ENCODE measurements at regions not wholly inside any gene's neighbourhood (a gene's known extent, or its start where the extent isn't known, plus 50 kb on each side); places are given as distances from the start of the nearest gene placed in this dataset.
"Not testable (repeated sequence)": the region's sequence is repeated elsewhere in the genome, so short reads cannot be mapped to it uniquely, and the experiment has no call there.

DNA sequence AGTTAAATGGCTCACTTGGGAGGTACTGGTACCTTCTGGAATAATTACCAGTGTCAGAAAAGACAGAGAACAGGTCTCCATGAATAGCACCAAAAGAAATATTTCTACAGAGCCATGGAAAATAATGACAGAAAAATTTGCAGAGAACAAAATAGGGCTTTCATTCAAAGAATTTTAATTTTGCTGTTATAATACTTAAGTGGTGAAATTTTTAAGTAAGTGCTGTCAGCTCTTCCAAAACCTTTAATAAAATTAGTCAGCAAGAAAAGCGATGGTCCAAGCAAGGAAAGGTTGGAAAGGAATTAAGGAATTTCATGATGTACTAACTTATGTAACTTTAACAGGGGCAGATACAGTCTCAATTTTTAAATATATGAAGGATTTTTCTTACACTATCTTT is 359.2 kb downstream of the NR2F1-AS1 start:
- 67 to 82% methylated on average over 1 of the region's 1 CpG for WGBS, 2 donors (ENCODE audit: low coverage in 1 of 2)
- in situ Hi-C loops (cut with MboI; ENCODE audit: low pct_ligation_motif_present in 1 of 4, low pct_unique_long_range_greater_than_20kb in 1 of 4, low sequenced_read_pairs in 3 of 4), result no loop called here
- no peak overlapping the region for H3K4me3 ChIP-seq
- H3K9me3 ChIP-seq, result no peaks in the 10 kb centered on the region
- H3K27me3 ChIP-seq, result no peaks in the 10 kb centered on the region
- no peak for TF ChIP-seq POLR2AphosphoS5 (IDR thresholded peaks at IDR 0.05)
- TF ChIP-seq POLR2A (IDR thresholded peaks at IDR 0.05), result no peak
- TF ChIP-seq EP300 (IDR thresholded peaks at IDR 0.05; ENCODE audit: low read depth), result no peak
- TF ChIP-seq, protein P1, sequence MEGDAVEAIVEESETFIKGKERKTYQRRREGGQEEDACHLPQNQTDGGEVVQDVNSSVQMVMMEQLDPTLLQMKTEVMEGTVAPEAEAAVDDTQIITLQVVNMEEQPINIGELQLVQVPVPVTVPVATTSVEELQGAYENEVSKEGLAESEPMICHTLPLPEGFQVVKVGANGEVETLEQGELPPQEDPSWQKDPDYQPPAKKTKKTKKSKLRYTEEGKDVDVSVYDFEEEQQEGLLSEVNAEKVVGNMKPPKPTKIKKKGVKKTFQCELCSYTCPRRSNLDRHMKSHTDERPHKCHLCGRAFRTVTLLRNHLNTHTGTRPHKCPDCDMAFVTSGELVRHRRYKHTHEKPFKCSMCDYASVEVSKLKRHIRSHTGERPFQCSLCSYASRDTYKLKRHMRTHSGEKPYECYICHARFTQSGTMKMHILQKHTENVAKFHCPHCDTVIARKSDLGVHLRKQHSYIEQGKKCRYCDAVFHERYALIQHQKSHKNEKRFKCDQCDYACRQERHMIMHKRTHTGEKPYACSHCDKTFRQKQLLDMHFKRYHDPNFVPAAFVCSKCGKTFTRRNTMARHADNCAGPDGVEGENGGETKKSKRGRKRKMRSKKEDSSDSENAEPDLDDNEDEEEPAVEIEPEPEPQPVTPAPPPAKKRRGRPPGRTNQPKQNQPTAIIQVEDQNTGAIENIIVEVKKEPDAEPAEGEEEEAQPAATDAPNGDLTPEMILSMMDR (IDR thresholded peaks at IDR 0.05), result no peak
- no peaks in the 10 kb centered on the region for H3K36me3 ChIP-seq
- no peaks in the 10 kb centered on the region for H3K4me1 ChIP-seq
- intact Hi-C loops (cut with DNase I; ENCODE audit: low total_unique reads), result no loop called here
- H3K27ac ChIP-seq, result no peak overlapping the region
- no peak for DNase-seq

DNA sequence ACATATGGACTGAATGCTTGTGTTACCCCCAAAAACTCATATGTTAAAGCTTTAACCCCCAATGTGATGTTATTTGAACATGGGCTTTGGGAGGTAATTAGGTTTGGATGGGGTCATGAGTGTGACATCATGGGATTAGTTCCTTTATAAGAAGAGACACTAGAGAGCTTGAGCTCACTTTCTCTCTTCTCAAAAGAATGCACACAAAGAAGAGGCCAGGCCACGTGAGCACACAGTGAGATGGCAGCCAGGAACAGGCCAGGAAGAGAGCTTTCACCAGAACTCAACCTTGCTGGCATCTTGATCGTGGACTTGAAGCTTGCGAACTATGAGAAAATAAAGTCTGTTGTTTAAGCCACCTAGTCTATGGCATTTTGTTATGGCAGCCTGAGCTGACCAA is 360.6 kb downstream of the NR2F1-AS1 start:
- H3K4me1 ChIP-seq, result no peaks in the 10 kb centered on the region
- WGBS, 2 donors (ENCODE audit: low coverage in 1 of 2), result 79% methylated on average over 3 of the region's 3 CpGs; no CpG with 5 or more reads in 1 of the 2 donors
- TF ChIP-seq POLR2AphosphoS5 (IDR thresholded peaks at IDR 0.05) (no peak), EP300 (IDR thresholded peaks at IDR 0.05; ENCODE audit: low read depth) (no peak), POLR2A (IDR thresholded peaks at IDR 0.05) (no peak)
- TF ChIP-seq, protein P1 (IDR thresholded peaks at IDR 0.05), result no peak
- intact Hi-C loops (cut with DNase I; ENCODE audit: low total_unique reads) (no loop called here), in situ Hi-C loops (cut with MboI; ENCODE audit: low pct_ligation_motif_present in 1 of 4, low pct_unique_long_range_greater_than_20kb in 1 of 4, low sequenced_read_pairs in 3 of 4) (no loop called here)
- no peak overlapping the region for H3K27ac ChIP-seq
- H3K36me3 ChIP-seq, result no peaks in the 10 kb centered on the region
- no peak for DNase-seq
- no peaks in the 10 kb centered on the region for H3K9me3 ChIP-seq
- no peaks in the 10 kb centered on the region for H3K27me3 ChIP-seq
- H3K4me3 ChIP-seq, result no peak overlapping the region

DNA sequence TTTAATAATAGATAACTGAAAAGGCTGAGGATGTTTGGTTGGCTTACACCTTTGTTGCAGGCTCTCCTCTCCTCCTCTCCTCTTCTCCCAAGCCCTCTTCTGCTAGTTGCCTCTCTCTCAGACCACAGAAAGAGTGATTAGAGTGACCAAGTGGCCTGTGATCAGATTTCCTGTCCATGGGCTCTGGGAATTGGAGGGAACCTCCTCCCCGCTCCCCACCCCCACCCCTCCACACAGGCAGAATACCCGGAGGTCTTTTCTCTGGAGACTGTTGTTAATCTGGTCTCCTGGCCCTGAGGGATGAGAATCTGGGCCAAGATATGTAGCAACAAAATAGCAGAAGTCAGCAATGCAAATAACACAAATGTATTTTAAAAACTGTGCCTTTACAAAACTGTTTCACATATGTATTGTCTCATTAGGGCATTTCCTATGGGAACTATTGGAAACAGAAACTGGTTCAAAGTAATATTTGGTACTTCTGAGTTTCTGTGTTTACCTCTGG is 361.3 kb downstream of the NR2F1-AS1 start:
- Histone ChIP-seq H3K9me3 (no peaks in the 10 kb centered on the region), H3K27ac (no peak overlapping the region), H3K4me1 (no peaks in the 10 kb centered on the region), H3K36me3 (no peaks in the 10 kb centered on the region), H3K4me3 (no peak overlapping the region), H3K27me3 (no peaks in the 10 kb centered on the region)
- in situ Hi-C loops (cut with MboI; ENCODE audit: low pct_ligation_motif_present in 1 of 4, low pct_unique_long_range_greater_than_20kb in 1 of 4, low sequenced_read_pairs in 3 of 4), result no loop called here
- intact Hi-C loops (cut with DNase I; ENCODE audit: low total_unique reads), result no loop called here
- no peak for DNase-seq
- TF ChIP-seq, protein P1 (IDR thresholded peaks at IDR 0.05), result no peak
- no peak for TF ChIP-seq POLR2A (IDR thresholded peaks at IDR 0.05)
- no peak for TF ChIP-seq POLR2AphosphoS5 (IDR thresholded peaks at IDR 0.05)
- no peak for TF ChIP-seq EP300 (IDR thresholded peaks at IDR 0.05; ENCODE audit: low read depth)
- WGBS, 2 donors (ENCODE audit: low coverage in 1 of 2), result 33 to 76% methylated on average over 1 to 2 of the region's 2 CpGs

DNA sequence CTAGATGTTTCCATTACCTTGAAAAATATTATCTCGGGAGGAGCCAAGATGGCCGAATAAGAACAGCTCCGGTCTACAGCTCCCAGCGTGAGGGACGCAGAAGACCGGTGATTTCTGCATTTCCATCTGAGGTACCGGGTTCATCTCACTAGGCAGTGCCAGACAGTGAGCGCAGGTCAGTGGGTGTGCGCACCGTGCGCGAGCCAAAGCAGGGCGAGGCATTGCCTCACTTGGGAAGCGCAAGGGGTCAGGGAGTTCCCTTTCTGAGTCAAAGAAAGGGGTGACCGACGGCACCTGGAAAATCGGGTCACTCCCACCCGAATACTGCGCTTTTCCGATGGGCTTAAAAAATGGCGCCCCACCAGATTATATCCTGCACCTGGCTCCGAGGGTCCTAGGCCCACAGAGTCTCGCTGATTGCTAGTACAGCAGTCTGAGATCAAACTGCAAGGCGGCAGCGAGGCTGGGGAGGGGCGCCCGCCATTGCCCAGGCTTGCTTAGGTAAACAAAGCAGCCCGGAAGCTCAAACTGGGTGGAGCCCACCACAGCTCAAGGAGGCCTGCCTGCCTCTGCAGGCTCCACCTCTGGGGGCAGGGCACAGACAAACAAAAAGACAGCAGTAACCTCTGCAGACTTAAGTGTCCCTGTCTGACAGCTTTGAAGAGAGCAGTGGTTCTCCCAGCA is 367.8 kb downstream of the NR2F1-AS1 start:
- H3K27me3 ChIP-seq; intact Hi-C loops (cut with DNase I; ENCODE audit: low total_unique reads); H3K4me3 ChIP-seq; H3K27ac ChIP-seq; H3K9me3 ChIP-seq; in situ Hi-C loops (cut with MboI; ENCODE audit: low pct_ligation_motif_present in 1 of 4, low pct_unique_long_range_greater_than_20kb in 1 of 4, low sequenced_read_pairs in 3 of 4); DNase-seq; H3K36me3 ChIP-seq; H3K4me1 ChIP-seq: not testable (repeated sequence)
- WGBS, 2 donors (ENCODE audit: low coverage in 1 of 2), result 89 to 94% methylated on average over 8 to 28 of the region's 28 CpGs

DNA sequence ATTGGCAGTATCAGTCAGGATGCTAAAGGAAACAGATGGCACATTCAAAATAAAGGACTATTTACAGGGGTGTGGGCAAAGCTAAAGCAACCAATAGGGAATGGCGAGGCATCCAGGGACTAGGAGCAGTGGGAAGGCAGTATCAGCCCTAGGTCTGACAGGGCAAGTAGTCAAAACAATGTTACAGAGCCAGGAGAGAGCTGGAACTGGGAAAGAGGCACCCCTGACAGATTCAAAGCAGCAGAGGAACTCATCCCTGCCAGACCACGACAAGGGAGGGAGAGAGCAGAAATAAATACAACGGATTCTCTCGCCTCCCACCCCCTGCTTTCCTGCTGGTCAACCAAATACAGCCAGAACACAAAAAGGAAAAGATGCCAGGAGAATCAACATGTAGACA is 371.5 kb downstream of the NR2F1-AS1 start:
- WGBS, 2 donors (ENCODE audit: low coverage in 1 of 2), result 57% methylated on average over 2 to 4 of the region's 4 CpGs
- H3K4me3 ChIP-seq, result no peak overlapping the region
- no peaks in the 10 kb centered on the region for H3K27me3 ChIP-seq
- in situ Hi-C loops (cut with MboI; ENCODE audit: low pct_ligation_motif_present in 1 of 4, low pct_unique_long_range_greater_than_20kb in 1 of 4, low sequenced_read_pairs in 3 of 4), result no loop called here
- H3K36me3 ChIP-seq, result no peaks in the 10 kb centered on the region
- H3K27ac ChIP-seq, result no peak overlapping the region
- TF ChIP-seq POLR2A (IDR thresholded peaks at IDR 0.05) (no peak), EP300 (IDR thresholded peaks at IDR 0.05; ENCODE audit: low read depth) (no peak), POLR2AphosphoS5 (IDR thresholded peaks at IDR 0.05) (no peak)
- TF ChIP-seq, protein P1 (IDR thresholded peaks at IDR 0.05), result no peak
- H3K4me1 ChIP-seq, result no peaks in the 10 kb centered on the region
- no peak for DNase-seq
- H3K9me3 ChIP-seq, result no peaks in the 10 kb centered on the region
- intact Hi-C loops (cut with DNase I; ENCODE audit: low total_unique reads), result no loop called here
